ENCODE measurements at regions not wholly inside any gene's neighbourhood (a gene's known extent, or its start where the extent isn't known, plus 50 kb on each side); places are given as distances from the start of the nearest gene placed in this dataset.

GRCh38 chr6:84409911-84410310 is 182.5 kb upstream of the CEP162 start:
- Histone ChIP-seq H3K79me2 (ENCODE audit: insufficient read depth, low read length) (no peaks in the 10 kb centered on the region), H2AFZ (ENCODE audit: low read length) (no peak overlapping the region), H4K20me1 (ENCODE audit: insufficient read depth, low read length) (no peaks in the 10 kb centered on the region), H3K27ac (ENCODE audit: low read depth, low read length) (no peak overlapping the region), H3K36me3 (ENCODE audit: insufficient read depth, low read length) (no peaks in the 10 kb centered on the region), H3K4me2 (ENCODE audit: insufficient read depth, low read length) (no peak overlapping the region), H3K27me3 (ENCODE audit: insufficient read depth, low read length) (no peaks in the 10 kb centered on the region), H3K9me3 (ENCODE audit: low read depth, low read length) (no peaks in the 10 kb centered on the region), H3K4me3 (ENCODE audit: insufficient read depth, low read length) (no peak overlapping the region), H3K4me1 (ENCODE audit: insufficient read depth, low read length) (peaks cover 22% of the 10 kb centered on the region)
- DNase-seq (ENCODE audit: insufficient read length, low spot score, missing footprints): no peak
- no peak for TF ChIP-seq CTCF (IDR thresholded peaks at IDR 0.05; ENCODE audit: extremely low read depth, low read depth, low read length)

GRCh38 chr6:84408028-84408427 is 180.6 kb upstream of the CEP162 start:
- TF ChIP-seq CTCF (IDR thresholded peaks at IDR 0.05; ENCODE audit: extremely low read depth, low read depth, low read length): no peak
- Histone ChIP-seq H3K4me1 (ENCODE audit: insufficient read depth, low read length) (peaks cover 14% of the 10 kb centered on the region), H3K4me3 (ENCODE audit: insufficient read depth, low read length) (no peak overlapping the region), H3K27me3 (ENCODE audit: insufficient read depth, low read length) (no peaks in the 10 kb centered on the region), H3K36me3 (ENCODE audit: insufficient read depth, low read length) (no peaks in the 10 kb centered on the region), H4K20me1 (ENCODE audit: insufficient read depth, low read length) (no peaks in the 10 kb centered on the region), H3K79me2 (ENCODE audit: insufficient read depth, low read length) (no peaks in the 10 kb centered on the region), H3K4me2 (ENCODE audit: insufficient read depth, low read length) (no peak overlapping the region), H2AFZ (ENCODE audit: low read length) (no peak overlapping the region), H3K9me3 (ENCODE audit: low read depth, low read length) (no peaks in the 10 kb centered on the region), H3K27ac (ENCODE audit: low read depth, low read length) (no peak overlapping the region)
- no peak for DNase-seq (ENCODE audit: insufficient read length, low spot score, missing footprints)

- Histone ChIP-seq H2AFZ (ENCODE audit: low read length) (no peak overlapping the region), H3K27me3 (ENCODE audit: insufficient read depth, low read length) (peaks cover 2% of the 10 kb centered on the region), H3K4me1 (ENCODE audit: insufficient read depth, low read length) (no peaks in the 10 kb centered on the region), H3K9me3 (ENCODE audit: low read depth, low read length) (no peaks in the 10 kb centered on the region), H3K4me2 (ENCODE audit: insufficient read depth, low read length) (no peak overlapping the region), H3K79me2 (ENCODE audit: insufficient read depth, low read length) (no peaks in the 10 kb centered on the region), H4K20me1 (ENCODE audit: insufficient read depth, low read length) (no peaks in the 10 kb centered on the region), H3K4me3 (ENCODE audit: insufficient read depth, low read length) (no peak overlapping the region), H3K27ac (ENCODE audit: low read depth, low read length) (no peak overlapping the region), H3K36me3 (ENCODE audit: insufficient read depth, low read length) (no peaks in the 10 kb centered on the region)
- DNase-seq (ENCODE audit: insufficient read length, low spot score, missing footprints): no peak
- TF ChIP-seq CTCF (IDR thresholded peaks at IDR 0.05; ENCODE audit: extremely low read depth, low read depth, low read length): no peak
These were observed 176.1 kb upstream of the CEP162 start for GRCh38 chr6:84403545-84403944.

GRCh38 chr6:84399003-84399402 is 171.6 kb upstream of the CEP162 start:
- no peaks in the 10 kb centered on the region for H3K4me1 ChIP-seq (ENCODE audit: insufficient read depth, low read length)
- no peak overlapping the region for H3K27ac ChIP-seq (ENCODE audit: low read depth, low read length)
- peaks cover 2% of the 10 kb centered on the region for H3K27me3 ChIP-seq (ENCODE audit: insufficient read depth, low read length)
- no peak overlapping the region for H3K4me3 ChIP-seq (ENCODE audit: insufficient read depth, low read length)
- H3K36me3 ChIP-seq (ENCODE audit: insufficient read depth, low read length): no peaks in the 10 kb centered on the region
- no peak for DNase-seq (ENCODE audit: insufficient read length, low spot score, missing footprints)
- no peaks in the 10 kb centered on the region for H4K20me1 ChIP-seq (ENCODE audit: insufficient read depth, low read length)
- H3K9me3 ChIP-seq (ENCODE audit: low read depth, low read length): no peaks in the 10 kb centered on the region
- no peak overlapping the region for H3K4me2 ChIP-seq (ENCODE audit: insufficient read depth, low read length)
- H2AFZ ChIP-seq (ENCODE audit: low read length): no peak overlapping the region
- no peaks in the 10 kb centered on the region for H3K79me2 ChIP-seq (ENCODE audit: insufficient read depth, low read length)
- TF ChIP-seq CTCF (IDR thresholded peaks at IDR 0.05; ENCODE audit: extremely low read depth, low read depth, low read length): no peak
